ENCODE measurements at regions not wholly inside any gene's neighbourhood (a gene's known extent, or its start where the extent isn't known, plus 50 kb on each side); places are given as distances from the start of the nearest gene placed in this dataset.

DNA sequence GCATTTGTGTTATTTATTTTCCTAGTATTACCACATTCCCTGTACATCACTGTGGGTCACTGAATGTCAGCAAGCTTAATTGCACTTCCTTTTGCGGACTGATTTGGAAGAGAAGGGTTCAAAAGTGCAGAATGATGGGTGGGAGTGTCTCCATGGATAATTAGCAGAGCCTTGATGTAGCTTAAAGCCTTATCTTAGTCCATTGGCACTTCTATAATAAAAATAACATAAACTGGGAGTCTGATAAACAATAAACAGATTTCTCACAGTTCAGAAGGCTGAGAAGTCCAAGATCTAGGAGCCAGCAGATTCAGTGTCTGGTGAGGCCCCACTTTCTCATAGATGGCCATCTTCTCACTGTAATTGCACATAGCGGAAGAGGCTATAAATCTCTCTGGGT, 501.1 kb upstream of the POU3F2 start:
- TF ChIP-seq, protein P1, sequence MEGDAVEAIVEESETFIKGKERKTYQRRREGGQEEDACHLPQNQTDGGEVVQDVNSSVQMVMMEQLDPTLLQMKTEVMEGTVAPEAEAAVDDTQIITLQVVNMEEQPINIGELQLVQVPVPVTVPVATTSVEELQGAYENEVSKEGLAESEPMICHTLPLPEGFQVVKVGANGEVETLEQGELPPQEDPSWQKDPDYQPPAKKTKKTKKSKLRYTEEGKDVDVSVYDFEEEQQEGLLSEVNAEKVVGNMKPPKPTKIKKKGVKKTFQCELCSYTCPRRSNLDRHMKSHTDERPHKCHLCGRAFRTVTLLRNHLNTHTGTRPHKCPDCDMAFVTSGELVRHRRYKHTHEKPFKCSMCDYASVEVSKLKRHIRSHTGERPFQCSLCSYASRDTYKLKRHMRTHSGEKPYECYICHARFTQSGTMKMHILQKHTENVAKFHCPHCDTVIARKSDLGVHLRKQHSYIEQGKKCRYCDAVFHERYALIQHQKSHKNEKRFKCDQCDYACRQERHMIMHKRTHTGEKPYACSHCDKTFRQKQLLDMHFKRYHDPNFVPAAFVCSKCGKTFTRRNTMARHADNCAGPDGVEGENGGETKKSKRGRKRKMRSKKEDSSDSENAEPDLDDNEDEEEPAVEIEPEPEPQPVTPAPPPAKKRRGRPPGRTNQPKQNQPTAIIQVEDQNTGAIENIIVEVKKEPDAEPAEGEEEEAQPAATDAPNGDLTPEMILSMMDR (IDR thresholded peaks at IDR 0.05; ENCODE audit: low read depth, low read length, poor library complexity, severe bottlenecking): no peak
- no peak for TF ChIP-seq EZH2phosphoT487 (IDR thresholded peaks at IDR 0.05; ENCODE audit: borderline replicate concordance, low read length)
